SK-N-SH treated with all-trans-retinoic acid at 6 μM for 48 hours (cell line): ENCODE measurements at regions not wholly inside any gene's neighbourhood (a gene's known extent, or its start where the extent isn't known, plus 50 kb on each side); places are given as distances from the start of the nearest gene placed in this dataset.

ENCODE experiments used
- ATAC-seq: fragments of 200-7000 bp; cut with Tn5 transposase; 3 replicates; pipeline ENCODE4 v1.9.1; 2020; ENCODE audit warnings: mild to moderate bottlenecking, moderate library complexity
- ARNTL ChIP-seq: fragments of 450-650 bp; formaldehyde crosslinking; IDR thresholded peaks from 2 replicates; pipeline ENCODE4 v1.5.0; 2020; ENCODE audit warnings: low read depth, mild to moderate bottlenecking, moderate library complexity, borderline replicate concordance
- BACH2 ChIP-seq: fragments of 250-450 bp; sonication (Bioruptor Pico); IDR thresholded peaks from 2 replicates; pipeline ENCODE4 v1.9.0; 2021; ENCODE audit warnings: mild to moderate bottlenecking, borderline replicate concordance
- CREB5 ChIP-seq: fragments of 250-450 bp; sonication (Bioruptor Pico); IDR thresholded peaks from 2 replicates; pipeline ENCODE4 v1.5.1; 2020; ENCODE audit warnings: low read depth, mild to moderate bottlenecking, moderate library complexity
- CSDC2 ChIP-seq: fragments of 250-450 bp; sonication (Bioruptor Pico); IDR thresholded peaks from 2 replicates; pipeline ENCODE4 v1.5.0; 2020; ENCODE audit warnings: mild to moderate bottlenecking, moderate library complexity
- CSRNP3 ChIP-seq: fragments of 250-450 bp; sonication (Bioruptor Pico); IDR thresholded peaks from 2 replicates; pipeline ENCODE4 v1.5.1; 2021; ENCODE audit warnings: mild to moderate bottlenecking, moderate library complexity
- GLIS3 ChIP-seq: fragments of 250-450 bp; sonication (Bioruptor Pico); IDR thresholded peaks from 2 replicates; pipeline ENCODE4 v1.5.0; 2020; ENCODE audit warnings: mild to moderate bottlenecking, moderate library complexity
- ISL1 ChIP-seq: fragments of 250-450 bp; sonication (Bioruptor Pico); IDR thresholded peaks from 2 replicates; pipeline ENCODE4 v2.1.2; 2022; ENCODE audit warnings: mild to moderate bottlenecking, moderate library complexity
- OSR1 ChIP-seq: fragments of 250-450 bp; sonication (Bioruptor Pico); IDR thresholded peaks from 2 replicates; pipeline ENCODE4 v1.8.0; 2022; ENCODE audit warnings: moderate library complexity, mild to moderate bottlenecking, inconsistent platforms
- PATZ1 ChIP-seq: fragments of 250-450 bp; sonication (Bioruptor Pico); IDR thresholded peaks from 2 replicates; pipeline ENCODE4 v1.8.0; 2020; ENCODE audit warnings: mild to moderate bottlenecking, moderate library complexity, borderline replicate concordance
- POU6F1 ChIP-seq: fragments of 250-450 bp; sonication (Bioruptor Pico); IDR thresholded peaks from 2 replicates; pipeline ENCODE4 v1.8.0; 2021; ENCODE audit warnings: low read depth, mild to moderate bottlenecking, moderate library complexity, borderline replicate concordance
- PPARA ChIP-seq: fragments of 250-450 bp; sonication (Bioruptor Pico); IDR thresholded peaks from 2 replicates; pipeline ENCODE4 v1.5.0; 2020; ENCODE audit warnings: mild to moderate bottlenecking, borderline replicate concordance
- RARB ChIP-seq: fragments of 250-450 bp; sonication (Bioruptor Pico); IDR thresholded peaks from 2 replicates; pipeline ENCODE4 v1.8.0; 2021; ENCODE audit warnings: mild to moderate bottlenecking, moderate library complexity
- SNAI2 ChIP-seq: fragments of 250-450 bp; sonication (Bioruptor Pico); IDR thresholded peaks from 2 replicates; pipeline ENCODE4 v1.5.0; 2020; ENCODE audit warnings: mild to moderate bottlenecking, moderate library complexity
- TCF4 ChIP-seq: fragments of 250-450 bp; sonication (Bioruptor Pico); IDR thresholded peaks from 2 replicates; pipeline ENCODE4 v1.8.0; 2021; ENCODE audit warnings: mild to moderate bottlenecking, moderate library complexity, borderline replicate concordance
- TOX ChIP-seq: fragments of 250-450 bp; sonication (Bioruptor Pico); IDR thresholded peaks from 2 replicates; pipeline ENCODE4 v1.8.0; 2021; ENCODE audit warnings: mild to moderate bottlenecking, moderate library complexity, borderline replicate concordance
- TSHZ2 ChIP-seq: fragments of 250-450 bp; sonication (Bioruptor Pico); IDR thresholded peaks from 2 replicates; pipeline ENCODE4 v1.5.0; 2020; ENCODE audit warnings: mild to moderate bottlenecking, moderate library complexity
- ZC3H10 ChIP-seq: fragments of 250-450 bp; sonication (Bioruptor Pico); IDR thresholded peaks from 2 replicates; pipeline ENCODE4 v1.5.1; 2021; ENCODE audit warnings: mild to moderate bottlenecking, moderate library complexity
- ZFP3 ChIP-seq: fragments of 250-450 bp; sonication (Bioruptor Pico); IDR thresholded peaks from 2 replicates; pipeline ENCODE4 v1.5.0; 2020; ENCODE audit warnings: mild to moderate bottlenecking, moderate library complexity
- ZFP30 ChIP-seq: fragments of 450-650 bp; formaldehyde crosslinking; IDR thresholded peaks from 2 replicates; pipeline ENCODE4 v1.5.0; 2022; ENCODE audit warnings: mild to moderate bottlenecking, moderate library complexity
- ZNF565 ChIP-seq: fragments of 450-650 bp; formaldehyde crosslinking; conservative IDR thresholded peaks from 2 replicates; pipeline ENCODE4 v1.5.0; 2020; ENCODE audit warnings: low read depth, mild to moderate bottlenecking, moderate library complexity
- ZNF70 ChIP-seq: fragments of 450-650 bp; formaldehyde crosslinking; IDR thresholded peaks from 2 replicates; pipeline ENCODE4 v1.5.0; 2020; ENCODE audit warnings: mild to moderate bottlenecking, moderate library complexity
- ZNF8 ChIP-seq: fragments of 450-650 bp; formaldehyde crosslinking; IDR thresholded peaks from 2 replicates; pipeline ENCODE4 v1.5.0; 2020; ENCODE audit warnings: mild to moderate bottlenecking, moderate library complexity

- no peak for ATAC-seq
- TF ChIP-seq TSHZ2, result no peak
- TF ChIP-seq SNAI2 (CRISPR knock-in tag), result no peak
- no peak for TF ChIP-seq ZC3H10 (CRISPR knock-in tag)
- TF ChIP-seq RARB (CRISPR knock-in tag), result no peak
- no peak for TF ChIP-seq ZFP3 (CRISPR knock-in tag)
- TF ChIP-seq POU6F1, result no peak
- TF ChIP-seq TCF4 (CRISPR knock-in tag), result no peak
- no peak for TF ChIP-seq TOX (CRISPR knock-in tag)
- TF ChIP-seq ZNF565 (CRISPR knock-in tag), result no peak
- no peak for TF ChIP-seq GLIS3 (CRISPR knock-in tag)
- no peak for TF ChIP-seq ZNF70 (CRISPR knock-in tag)
- no peak for TF ChIP-seq PPARA (CRISPR knock-in tag)
- no peak for TF ChIP-seq CREB5
- no peak for TF ChIP-seq ZFP30
- no peak for TF ChIP-seq CSRNP3 (CRISPR knock-in tag)
- TF ChIP-seq CSDC2, result no peak
- no peak for TF ChIP-seq PATZ1 (CRISPR knock-in tag)
- no peak for TF ChIP-seq BACH2
Measured at GRCh38 chr4:7121174-7121573, 53.3 kb upstream of the GRPEL1 start.

- ATAC-seq, result peak; percentile 86
- TF ChIP-seq POU6F1, result no peak
- no peak for TF ChIP-seq ZNF565 (CRISPR knock-in tag)
- TF ChIP-seq ZNF8 (CRISPR knock-in tag), result no peak
- TF ChIP-seq RARB (CRISPR knock-in tag), result no peak
- TF ChIP-seq PPARA (CRISPR knock-in tag), result no peak
- no peak for TF ChIP-seq ISL1 (CRISPR knock-in tag)
- TF ChIP-seq CSDC2, result no peak
- no peak for TF ChIP-seq SNAI2 (CRISPR knock-in tag)
- TF ChIP-seq OSR1, result no peak
- no peak for TF ChIP-seq ARNTL
- TF ChIP-seq TOX (CRISPR knock-in tag), result no peak
- no peak for TF ChIP-seq TSHZ2
- no peak for TF ChIP-seq ZFP30
- no peak for TF ChIP-seq ZC3H10 (CRISPR knock-in tag)
- TF ChIP-seq PATZ1 (CRISPR knock-in tag), result no peak
Measured at GRCh38 chr4:7120341-7120740, 52.5 kb upstream of the GRPEL1 start.
